ENCODE measurements at regions not wholly inside any gene's neighbourhood (a gene's known extent, or its start where the extent isn't known, plus 50 kb on each side); places are given as distances from the start of the nearest gene placed in this dataset.

GRCh38 chr1:188877668-188878067, 1600.0 kb downstream of the BRINP3 start:
- H3K4me3 ChIP-seq: no peak overlapping the region
- no peak overlapping the region for H3K27ac ChIP-seq
- no peaks in the 10 kb centered on the region for H3K36me3 ChIP-seq (replicated peaks in 1 of 2; ENCODE audit: insufficient read depth in 1 of 2, low read depth in 2 of 2)
- no peak for ATAC-seq
- H3K4me1 ChIP-seq: no peaks in the 10 kb centered on the region
- no peaks in the 10 kb centered on the region for H3K27me3 ChIP-seq
- TF ChIP-seq POLR2A (IDR thresholded peaks at IDR 0.05) (no peak), CTCF (IDR thresholded peaks at IDR 0.05) (no peak)
- 55 to 71% methylated on average over 2 of the region's 2 CpGs for WGBS, 2 donors
- DNase-seq: no peak
- no peaks in the 10 kb centered on the region for H3K9me3 ChIP-seq
- intact Hi-C loops (cut with DNase I): no loop called here

GRCh38 chr1:188888386-188888785, 1589.3 kb downstream of the BRINP3 start:
- TF ChIP-seq CTCF (IDR thresholded peaks at IDR 0.05) (no peak), POLR2A (IDR thresholded peaks at IDR 0.05) (no peak)
- Histone ChIP-seq H3K4me1 (no peaks in the 10 kb centered on the region), H3K27me3 (no peaks in the 10 kb centered on the region), H3K9me3 (no peaks in the 10 kb centered on the region), H3K27ac (no peak overlapping the region), H3K4me3 (no peak overlapping the region), H3K36me3 (replicated peaks in 1 of 2; ENCODE audit: insufficient read depth in 1 of 2, low read depth in 2 of 2) (no peaks in the 10 kb centered on the region)
- DNase-seq: no peak
- intact Hi-C loops (cut with DNase I): no loop called here
- no peak for ATAC-seq
- 47 to 49% methylated on average over 3 of the region's 3 CpGs for WGBS, 2 donors

GRCh38 chr1:188889166-188889565, 1588.5 kb downstream of the BRINP3 start:
- Histone ChIP-seq H3K4me3 (no peak overlapping the region), H3K27me3 (no peaks in the 10 kb centered on the region), H3K27ac (no peak overlapping the region), H3K9me3 (no peaks in the 10 kb centered on the region), H3K4me1 (no peaks in the 10 kb centered on the region), H3K36me3 (replicated peaks in 1 of 2; ENCODE audit: insufficient read depth in 1 of 2, low read depth in 2 of 2) (no peaks in the 10 kb centered on the region)
- DNase-seq (no peak), ATAC-seq (no peak)
- 67 to 72% methylated on average over 7 of the region's 7 CpGs for WGBS, 2 donors
- TF ChIP-seq POLR2A (IDR thresholded peaks at IDR 0.05): no peak
- no peak for TF ChIP-seq CTCF (IDR thresholded peaks at IDR 0.05)
- intact Hi-C loops (cut with DNase I): no loop called here

GRCh38 chr1:188891958-188892357, 1585.7 kb downstream of the BRINP3 start:
- Histone ChIP-seq H3K27me3 (no peaks in the 10 kb centered on the region), H3K27ac (no peak overlapping the region), H3K9me3 (no peaks in the 10 kb centered on the region), H3K36me3 (replicated peaks in 1 of 2; ENCODE audit: insufficient read depth in 1 of 2, low read depth in 2 of 2) (no peaks in the 10 kb centered on the region), H3K4me3 (no peak overlapping the region), H3K4me1 (no peaks in the 10 kb centered on the region)
- no peak for DNase-seq
- no peak for ATAC-seq
- TF ChIP-seq CTCF (IDR thresholded peaks at IDR 0.05): no peak
- 68 to 77% methylated on average over 4 of the region's 4 CpGs for WGBS, 2 donors
- intact Hi-C loops (cut with DNase I): no loop called here

GRCh38 chr1:188895611-188896010, 1582.1 kb downstream of the BRINP3 start:
- WGBS, 2 donors: 46 to 59% methylated on average over 3 of the region's 3 CpGs
- Histone ChIP-seq H3K9me3 (no peaks in the 10 kb centered on the region), H3K4me3 (no peak overlapping the region), H3K36me3 (replicated peaks in 1 of 2; ENCODE audit: insufficient read depth in 1 of 2, low read depth in 2 of 2) (no peaks in the 10 kb centered on the region), H3K27me3 (no peaks in the 10 kb centered on the region), H3K4me1 (no peaks in the 10 kb centered on the region), H3K27ac (no peak overlapping the region)
- DNase-seq (no peak), ATAC-seq (no peak)
- intact Hi-C loops (cut with DNase I): no loop called here
- TF ChIP-seq POLR2A (IDR thresholded peaks at IDR 0.05) (no peak), CTCF (IDR thresholded peaks at IDR 0.05) (no peak)

All from body of pancreas (tissue), 4 donors.